Right lobe of liver (tissue), 4 donors: ENCODE measurements at regions not wholly inside any gene's neighbourhood (a gene's known extent, or its start where the extent isn't known, plus 50 kb on each side); places are given as distances from the start of the nearest gene placed in this dataset.

ENCODE experiments used
- POLR2A ChIP-seq: fragments of 450-650 bp; IDR thresholded peaks from one replicate; pipeline ENCODE4 v1.6.1; 2017; ENCODE audit warnings: antibody characterized with exemption, mild to moderate bottlenecking
- TF ChIP-seq, protein P1 (sequence below), 4 donors: fragments of 200-600 bp in 3 of 4; fragments of 450-650 bp in 1 of 4; IDR thresholded peaks; one replicate each; pipeline versions ENCODE4 v1.5.1 to v1.8.0; 2016 to 2022; ENCODE audit warnings: antibody characterized with exemption in 4 of 4, mild to moderate bottlenecking in 2 of 4
- donor health status: DM: no; HTN: no; CAD: no.
- donor health status: DM: no; HTN: no; CAD: no.
- donor health status: DM: no; HTN: yes; CAD: no.

DNA sequence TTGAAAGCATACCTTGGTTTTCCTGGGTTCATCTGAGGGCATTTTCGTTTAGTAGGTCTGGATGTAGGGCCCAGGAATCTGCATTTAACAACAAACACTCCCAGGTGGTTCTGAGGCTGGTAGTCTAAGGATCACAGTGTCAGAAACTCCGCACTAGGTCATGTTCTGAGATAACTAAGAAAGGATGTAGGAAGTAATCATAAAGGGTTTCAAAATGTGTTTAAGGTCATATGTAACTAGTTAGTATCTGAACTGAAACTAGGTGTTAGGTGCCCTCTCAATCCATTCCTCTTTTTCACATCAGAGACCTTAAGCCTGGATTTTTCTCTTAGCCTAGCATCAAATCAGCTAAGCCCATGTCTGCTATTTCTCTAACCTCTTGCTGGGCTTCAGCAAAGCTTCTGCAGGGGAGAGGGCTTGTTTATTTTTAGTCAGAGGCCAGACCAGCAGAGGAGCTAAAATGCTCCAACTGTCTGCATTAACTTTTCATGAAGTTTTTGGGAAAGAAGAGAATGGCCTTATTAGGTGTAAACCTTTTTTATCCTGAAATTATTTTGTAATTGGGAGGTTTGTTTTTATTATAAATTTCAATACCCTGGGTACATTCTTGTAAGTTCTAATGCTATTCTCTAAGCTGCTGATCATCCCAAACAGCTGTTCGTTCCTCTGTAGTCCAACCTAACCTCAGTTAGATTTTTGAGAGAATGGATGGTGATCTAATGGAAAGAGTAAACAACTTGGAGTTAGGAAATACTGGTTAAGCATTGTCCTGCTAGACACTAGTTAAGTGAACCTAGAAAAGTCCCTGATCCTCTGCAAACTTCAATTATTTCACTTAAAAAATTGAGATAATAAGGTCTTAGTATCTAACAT, 262.8 kb upstream of the RFC3 start:
- TF ChIP-seq, protein P1, sequence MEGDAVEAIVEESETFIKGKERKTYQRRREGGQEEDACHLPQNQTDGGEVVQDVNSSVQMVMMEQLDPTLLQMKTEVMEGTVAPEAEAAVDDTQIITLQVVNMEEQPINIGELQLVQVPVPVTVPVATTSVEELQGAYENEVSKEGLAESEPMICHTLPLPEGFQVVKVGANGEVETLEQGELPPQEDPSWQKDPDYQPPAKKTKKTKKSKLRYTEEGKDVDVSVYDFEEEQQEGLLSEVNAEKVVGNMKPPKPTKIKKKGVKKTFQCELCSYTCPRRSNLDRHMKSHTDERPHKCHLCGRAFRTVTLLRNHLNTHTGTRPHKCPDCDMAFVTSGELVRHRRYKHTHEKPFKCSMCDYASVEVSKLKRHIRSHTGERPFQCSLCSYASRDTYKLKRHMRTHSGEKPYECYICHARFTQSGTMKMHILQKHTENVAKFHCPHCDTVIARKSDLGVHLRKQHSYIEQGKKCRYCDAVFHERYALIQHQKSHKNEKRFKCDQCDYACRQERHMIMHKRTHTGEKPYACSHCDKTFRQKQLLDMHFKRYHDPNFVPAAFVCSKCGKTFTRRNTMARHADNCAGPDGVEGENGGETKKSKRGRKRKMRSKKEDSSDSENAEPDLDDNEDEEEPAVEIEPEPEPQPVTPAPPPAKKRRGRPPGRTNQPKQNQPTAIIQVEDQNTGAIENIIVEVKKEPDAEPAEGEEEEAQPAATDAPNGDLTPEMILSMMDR (IDR thresholded peaks at IDR 0.05) = no peak
- TF ChIP-seq POLR2A = no peak
